Vagina (tissue), 2 donors: ENCODE measurements at regions not wholly inside any gene's neighbourhood (a gene's known extent, or its start where the extent isn't known, plus 50 kb on each side); places are given as distances from the start of the nearest gene placed in this dataset.

ENCODE experiments used
- CTCF ChIP-seq, 3 experiments: fragments of 450-650 bp in 2 of 3; fragments of 200-600 bp in 1 of 3; sonication (generic) in 1 of 3; IDR thresholded peaks; one replicate each; pipeline ENCODE4 v1.5.1; 2017 to 2019; ENCODE audit warnings: antibody characterized with exemption in 3 of 3, mild to moderate bottlenecking in 2 of 3, moderate library complexity in 2 of 3
- POLR2A ChIP-seq, 2 donors: fragments of 450-650 bp; IDR thresholded peaks; one replicate each; pipeline ENCODE4 v1.6.1; 2017; ENCODE audit warnings: antibody characterized with exemption in 2 of 2, mild to moderate bottlenecking in 2 of 2, moderate library complexity in 2 of 2
- POLR2AphosphoS5 ChIP-seq, 2 donors: sonication (generic); formaldehyde crosslinking; IDR thresholded peaks; one replicate each; pipeline ENCODE4 v1.9.0; 2017; ENCODE audit warnings: antibody characterized with exemption in 2 of 2, mild to moderate bottlenecking in 2 of 2, low read depth in 1 of 2; ENCODE audit not compliant: insufficient read depth in 1 of 2

DNA sequence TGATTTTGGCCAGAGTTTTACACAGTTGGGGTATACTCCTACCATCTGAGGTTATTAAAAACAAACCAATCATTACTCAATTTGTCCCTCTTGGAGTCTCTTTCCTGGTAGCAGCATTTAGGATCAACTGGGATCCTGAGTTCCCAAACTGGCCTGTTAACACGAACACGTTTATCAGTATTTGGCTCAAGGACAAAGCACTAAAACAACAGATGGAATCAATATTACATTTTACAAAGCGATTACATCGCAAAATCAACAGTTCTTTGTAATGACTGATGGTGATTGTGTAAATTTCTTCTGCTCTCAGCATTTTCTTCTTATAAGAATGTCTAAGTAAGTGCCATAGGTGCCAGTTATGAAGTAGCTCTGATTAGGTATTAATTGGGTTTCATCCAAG lies 582.9 kb upstream of the ANKRD30A start:
- TF ChIP-seq CTCF (IDR thresholded peaks at IDR 0.05) (no peak), POLR2AphosphoS5 (IDR thresholded peaks at IDR 0.05; ENCODE audit: insufficient read depth in 1 of 2, low read depth in 1 of 2) (no peak), POLR2A (IDR thresholded peaks at IDR 0.05) (no peak)
